Fibroblast of lung (primary cell): ENCODE measurements at regions not wholly inside any gene's neighbourhood (a gene's known extent, or its start where the extent isn't known, plus 50 kb on each side); places are given as distances from the start of the nearest gene placed in this dataset.

Source experiments
- EZH2 ChIP-seq: IDR thresholded peaks from 2 replicates; pipeline ENCODE4 v1.5.1; 2012; ENCODE audit warnings: low read length, control low read depth, mild to moderate bottlenecking; ENCODE audit errors: missing control alignments
- TF ChIP-seq, protein P1 (sequence below), 2 donors: IDR thresholded peaks in 1 of 2; conservative IDR thresholded peaks in 1 of 2; 1 replicate in 1 of 2; 2 replicates in 1 of 2; pipeline ENCODE4 v1.5.1; 2011 to 2012; ENCODE audit warnings: low read length in 2 of 2, control low read depth in 1 of 2, inconsistent platforms in 1 of 2, low read depth in 1 of 2, mild to moderate bottlenecking in 1 of 2

- TF ChIP-seq, protein P1, sequence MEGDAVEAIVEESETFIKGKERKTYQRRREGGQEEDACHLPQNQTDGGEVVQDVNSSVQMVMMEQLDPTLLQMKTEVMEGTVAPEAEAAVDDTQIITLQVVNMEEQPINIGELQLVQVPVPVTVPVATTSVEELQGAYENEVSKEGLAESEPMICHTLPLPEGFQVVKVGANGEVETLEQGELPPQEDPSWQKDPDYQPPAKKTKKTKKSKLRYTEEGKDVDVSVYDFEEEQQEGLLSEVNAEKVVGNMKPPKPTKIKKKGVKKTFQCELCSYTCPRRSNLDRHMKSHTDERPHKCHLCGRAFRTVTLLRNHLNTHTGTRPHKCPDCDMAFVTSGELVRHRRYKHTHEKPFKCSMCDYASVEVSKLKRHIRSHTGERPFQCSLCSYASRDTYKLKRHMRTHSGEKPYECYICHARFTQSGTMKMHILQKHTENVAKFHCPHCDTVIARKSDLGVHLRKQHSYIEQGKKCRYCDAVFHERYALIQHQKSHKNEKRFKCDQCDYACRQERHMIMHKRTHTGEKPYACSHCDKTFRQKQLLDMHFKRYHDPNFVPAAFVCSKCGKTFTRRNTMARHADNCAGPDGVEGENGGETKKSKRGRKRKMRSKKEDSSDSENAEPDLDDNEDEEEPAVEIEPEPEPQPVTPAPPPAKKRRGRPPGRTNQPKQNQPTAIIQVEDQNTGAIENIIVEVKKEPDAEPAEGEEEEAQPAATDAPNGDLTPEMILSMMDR (conservative IDR thresholded peaks at IDR 0.05 in 1 of 2, IDR thresholded peaks at IDR 0.05 in 1 of 2; ENCODE audit: low read depth in 1 of 2, low read length in 2 of 2) = no peak
- no peak for TF ChIP-seq EZH2
Observed at GRCh38 chr5:74093561-74093960, 467.6 kb downstream of the ARHGEF28 start.
